HG03439 (cell line): ENCODE measurements at regions not wholly inside any gene's neighbourhood (a gene's known extent, or its start where the extent isn't known, plus 50 kb on each side); places are given as distances from the start of the nearest gene placed in this dataset.

Experiments
- ATAC-seq: cut with Tn5 transposase; IDR thresholded peaks from one replicate; pipeline ENCODE4 v1.9.1; 2021; ENCODE audit warnings: mild to moderate bottlenecking, moderate library complexity; ENCODE audit not compliant: unreplicated experiment

DNA sequence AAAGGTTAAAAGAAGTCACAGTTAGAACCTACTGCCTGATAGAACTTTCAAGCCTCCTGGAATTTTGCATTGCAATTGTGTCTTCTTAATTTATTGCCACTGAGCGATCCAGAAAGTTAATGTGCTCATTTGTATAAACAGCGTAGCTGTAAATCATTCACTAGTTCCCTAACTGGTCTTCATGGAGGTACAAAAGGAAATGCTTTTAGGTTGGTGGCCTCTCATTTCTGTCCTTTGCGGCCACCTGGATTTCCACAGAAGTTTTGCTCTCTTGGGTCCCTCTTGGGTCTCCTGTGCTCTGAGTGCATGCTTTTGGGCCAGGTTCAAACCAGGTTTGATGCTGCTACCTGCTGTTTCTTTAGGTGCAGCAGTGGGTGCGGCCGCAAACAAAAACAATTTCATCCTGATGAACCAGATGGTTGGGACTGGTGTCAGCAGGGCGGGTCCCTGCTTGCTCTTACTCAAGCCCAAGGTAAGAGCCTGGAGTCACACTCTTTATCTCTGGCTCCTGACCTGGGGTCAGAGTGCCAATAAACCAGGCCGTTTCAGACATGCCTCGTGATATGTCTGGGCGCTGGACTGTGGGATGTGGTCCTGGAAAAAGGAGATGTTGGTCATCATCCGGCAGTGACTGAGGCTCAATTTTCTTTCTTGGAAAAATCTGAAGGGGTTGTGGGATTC, 270.1 kb downstream of the PTTG2 start:
- ATAC-seq: no peak

DNA sequence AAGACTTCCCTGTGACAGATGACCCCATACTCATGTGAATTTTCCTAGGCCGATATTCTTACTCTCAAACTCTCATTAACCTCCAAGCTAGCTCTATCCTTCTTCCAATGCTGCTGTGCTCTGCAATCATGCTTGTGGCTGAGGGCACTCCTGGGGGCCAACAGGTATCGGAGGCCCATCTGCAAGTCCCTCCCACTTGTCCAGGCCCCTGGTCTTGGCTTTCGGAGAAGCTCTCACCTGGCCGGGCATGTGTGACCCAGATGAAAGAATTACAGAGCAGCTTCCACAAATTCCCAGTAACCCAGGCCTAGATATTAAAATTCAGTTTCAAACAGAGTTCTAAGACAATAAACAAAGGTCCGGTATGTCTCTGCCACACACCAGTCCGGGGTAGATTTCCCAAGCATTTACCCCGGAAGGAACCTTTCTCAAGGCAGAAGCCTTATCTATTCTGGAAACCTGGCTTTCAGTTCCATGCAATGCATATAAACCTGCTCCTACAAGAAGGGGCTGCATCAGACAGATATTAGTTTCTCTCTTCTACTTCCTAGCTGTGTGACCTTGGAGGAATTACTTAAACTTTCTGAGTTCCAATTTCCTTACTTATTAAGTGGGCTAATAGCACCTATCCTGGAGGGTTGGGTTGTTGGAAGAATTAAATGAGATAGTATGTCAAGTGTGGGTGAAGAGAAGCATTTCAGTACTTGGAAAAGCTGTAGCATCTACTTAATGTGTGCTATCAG, 270.8 kb downstream of the PTTG2 start:
- ATAC-seq: no peak

DNA sequence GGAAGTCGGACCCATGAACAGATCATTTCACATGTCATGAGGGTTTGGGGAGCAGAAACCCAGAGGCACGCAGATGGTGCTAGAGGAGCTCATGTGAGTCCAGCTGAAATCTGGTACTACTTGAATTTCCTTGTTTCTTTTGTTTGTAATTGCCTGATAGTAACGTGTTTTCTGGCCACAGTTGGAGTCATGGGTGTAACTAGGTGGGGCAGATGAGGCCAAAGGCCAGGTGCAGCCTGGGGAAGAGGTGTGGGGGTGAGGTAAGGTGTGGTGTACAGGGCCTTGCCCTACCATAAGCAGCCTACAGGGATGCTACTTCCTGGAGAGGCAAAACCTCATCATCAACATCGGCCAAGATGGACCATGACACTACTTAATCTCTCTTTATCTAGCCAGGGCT, 271.4 kb downstream of the PTTG2 start:
- no peak for ATAC-seq

DNA sequence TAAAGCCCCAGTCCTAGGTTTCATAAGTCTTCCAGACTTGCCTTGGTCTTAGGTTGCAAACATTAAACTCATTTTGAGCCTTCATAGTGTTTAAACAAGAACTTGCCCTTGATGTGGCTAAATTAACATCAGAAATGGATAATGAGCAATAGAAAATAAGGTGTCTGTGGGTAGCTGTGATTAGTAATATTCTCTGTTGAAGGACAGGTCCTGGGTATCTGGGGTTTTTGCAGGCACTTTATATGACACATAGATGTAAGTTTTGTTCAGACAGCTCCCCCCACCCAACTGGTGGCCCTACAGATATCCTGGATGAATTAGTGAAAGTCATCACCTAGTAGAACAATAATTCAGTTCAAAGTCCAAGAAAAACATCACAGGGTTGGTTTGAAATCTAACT, 272.5 kb downstream of the PTTG2 start:
- no peak for ATAC-seq

DNA sequence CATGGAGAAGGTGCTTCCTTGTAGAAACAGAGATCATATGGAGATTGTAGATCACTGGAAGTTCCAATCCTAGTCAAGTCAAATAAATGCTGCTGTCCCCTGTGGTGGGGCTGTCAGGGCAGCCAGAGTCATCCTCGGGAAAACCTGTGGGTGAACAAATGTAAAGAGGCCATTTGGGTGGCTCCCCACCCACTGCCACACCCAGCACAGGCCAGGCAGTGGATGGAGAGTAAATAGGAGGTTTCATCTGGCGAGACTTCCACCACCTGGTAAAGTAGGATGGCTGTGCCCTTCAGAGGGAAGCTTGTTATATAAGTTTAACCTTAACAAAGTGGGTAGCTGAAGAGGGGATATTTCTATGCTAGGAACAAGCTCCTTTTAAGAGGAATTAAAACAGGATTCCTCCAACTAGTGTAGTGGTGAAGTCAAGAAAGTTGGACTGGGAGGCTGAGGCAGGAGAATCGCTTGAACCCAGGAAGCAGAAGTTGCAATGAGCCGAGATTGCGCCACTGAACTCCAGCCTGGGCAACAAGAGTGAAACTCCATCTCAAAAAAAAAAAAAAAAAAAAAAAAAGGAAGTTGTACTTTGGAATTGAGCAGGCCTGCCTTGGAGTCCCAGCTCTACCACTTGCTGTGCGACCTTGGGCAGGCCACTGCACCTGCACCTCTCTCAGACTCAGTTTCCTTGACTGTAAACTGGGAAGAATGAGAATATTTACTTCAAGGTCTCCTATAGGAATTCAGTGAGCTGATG, 273.7 kb downstream of the PTTG2 start:
- no peak for ATAC-seq

DNA sequence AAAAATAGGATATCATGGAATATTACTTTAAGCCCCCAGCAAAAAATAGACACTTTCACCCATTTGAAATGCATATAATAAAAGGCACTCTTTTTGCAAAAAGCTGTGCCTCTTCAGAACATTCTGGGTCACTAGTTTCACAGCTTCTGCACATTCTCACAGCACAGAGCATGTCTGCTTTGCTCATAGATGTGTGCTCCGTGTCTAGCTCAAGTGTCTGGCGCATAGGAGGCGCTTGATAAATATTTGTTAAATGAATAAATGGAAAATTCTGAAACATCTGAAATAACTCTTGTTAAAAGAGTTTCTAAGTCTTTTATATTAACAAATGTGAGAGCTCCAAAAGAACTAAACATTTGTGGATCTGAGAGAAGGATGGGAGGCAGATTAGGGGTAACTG, 275.2 kb downstream of the PTTG2 start:
- no peak for ATAC-seq

DNA sequence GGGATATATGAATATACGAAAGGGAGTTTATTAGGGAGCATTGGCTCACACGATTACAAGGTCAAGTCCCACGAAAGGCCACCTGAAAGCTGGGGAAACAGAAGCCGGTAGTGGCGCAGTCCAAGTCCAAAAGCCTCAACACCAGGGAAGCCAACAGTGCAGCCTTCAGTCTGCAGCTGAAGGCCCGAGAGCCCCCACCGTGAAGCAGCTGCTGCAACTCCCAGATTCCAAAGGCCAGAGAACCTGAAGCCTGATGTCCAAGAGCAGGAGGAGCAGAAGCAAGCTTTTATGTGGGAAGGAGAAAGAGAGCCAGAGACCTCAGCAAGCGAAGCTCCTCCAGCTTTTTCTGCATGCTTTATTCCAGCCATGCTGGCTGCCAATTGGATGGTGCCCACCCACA, 275.8 kb downstream of the PTTG2 start:
- no peak for ATAC-seq

DNA sequence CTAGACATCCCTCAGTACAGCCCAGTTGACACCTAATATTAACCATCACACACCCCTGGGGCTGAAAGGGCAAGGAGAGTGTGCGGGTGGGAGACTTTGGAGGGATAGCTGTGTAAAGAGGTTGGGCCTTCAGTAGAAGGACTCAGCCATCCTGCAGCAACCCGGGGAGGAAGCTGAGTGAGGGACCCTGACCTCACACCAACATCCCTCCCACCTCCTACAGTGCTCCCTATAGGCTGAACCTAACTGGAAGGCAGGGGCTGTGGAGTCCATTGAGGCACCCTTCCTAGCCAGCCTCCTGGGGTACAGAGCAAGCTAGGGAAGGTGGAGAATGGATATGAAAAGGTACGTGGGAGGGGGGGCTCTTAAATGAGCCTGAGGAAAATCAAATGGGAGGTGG, 276.3 kb downstream of the PTTG2 start:
- ATAC-seq: no peak

DNA sequence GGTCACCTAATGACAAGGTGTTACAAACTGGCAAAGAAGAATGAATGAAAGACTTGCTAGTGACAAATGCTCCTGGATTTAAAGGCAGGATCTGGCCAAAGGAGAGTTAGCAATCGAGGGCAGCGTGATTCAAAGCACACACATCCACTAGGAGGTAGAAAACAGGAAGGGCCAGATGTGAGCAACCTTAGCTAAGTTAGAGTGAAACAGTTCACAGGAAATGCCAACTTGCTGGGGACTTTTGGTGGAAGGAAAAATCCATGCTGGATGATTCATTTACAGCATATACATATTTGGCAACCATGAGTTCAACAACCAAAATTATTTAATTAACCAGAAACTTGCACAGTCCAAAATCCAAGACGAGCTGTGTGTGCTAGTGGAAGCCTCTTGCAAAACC, 276.9 kb downstream of the PTTG2 start:
- ATAC-seq: no peak

DNA sequence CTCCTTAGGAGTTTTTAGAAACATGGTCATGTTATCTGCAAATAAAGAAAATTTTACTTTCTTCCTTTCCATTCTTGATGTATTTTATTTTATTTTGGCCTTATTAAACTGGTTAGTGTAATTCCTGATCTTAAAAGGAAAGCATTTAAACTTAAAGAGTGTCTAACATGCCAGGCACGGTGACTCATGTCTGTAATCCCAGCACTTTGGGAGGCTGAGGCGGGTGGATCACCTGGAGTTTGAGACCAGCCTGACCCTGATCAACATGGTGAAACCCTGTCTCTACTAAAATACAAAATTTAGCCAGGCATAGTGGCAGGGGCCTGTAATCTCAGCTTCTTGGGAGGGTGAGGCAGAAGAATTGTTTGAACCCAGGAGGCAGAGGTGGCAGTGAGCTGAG, 281.3 kb downstream of the PTTG2 start:
- ATAC-seq: no peak

DNA sequence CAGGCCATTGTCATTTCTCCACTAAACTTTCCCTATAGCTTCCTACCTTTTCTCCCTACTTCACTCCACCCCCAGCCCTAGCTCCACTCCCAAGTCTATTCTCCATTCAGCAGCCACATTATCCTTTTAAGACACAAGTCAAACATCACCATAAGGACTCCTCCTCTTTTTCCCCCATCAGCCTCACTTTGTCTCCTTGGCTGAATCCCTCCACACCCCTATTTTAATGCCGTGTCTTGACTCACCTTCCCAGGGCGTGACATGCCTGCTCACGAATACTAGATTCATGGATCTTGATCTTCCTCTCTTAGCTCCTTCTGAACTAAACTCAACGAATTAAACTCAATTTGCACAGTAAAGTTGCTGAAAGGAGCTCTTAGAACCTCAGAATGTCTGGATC, 281.9 kb downstream of the PTTG2 start:
- no peak for ATAC-seq

DNA sequence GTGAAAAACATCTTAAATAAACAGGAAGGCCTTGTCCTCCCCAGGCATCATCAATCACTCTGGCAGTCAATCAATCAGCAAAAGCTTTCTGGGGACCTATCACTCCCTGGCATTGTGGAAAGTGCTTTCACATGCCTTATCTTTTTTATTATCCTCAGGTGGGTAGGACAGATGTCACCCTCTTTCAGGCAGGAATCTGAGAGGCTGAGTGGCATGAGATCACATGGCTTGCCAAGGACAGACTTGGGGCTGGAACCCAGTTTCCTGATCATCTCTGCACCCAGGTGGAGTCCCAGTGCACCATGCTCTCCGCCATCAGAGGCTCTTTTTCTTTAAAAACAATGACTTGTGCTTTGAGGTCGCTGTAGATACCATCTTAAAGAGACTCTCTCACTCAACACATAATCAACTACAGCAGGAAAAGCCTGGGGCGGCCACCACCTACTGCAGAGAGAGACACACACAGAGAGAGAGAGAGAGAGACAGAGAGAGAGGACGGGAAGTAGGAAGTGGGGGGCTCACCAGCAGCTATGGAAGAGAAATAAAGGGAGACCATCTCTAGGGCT, 282.7 kb downstream of the PTTG2 start:
- no peak for ATAC-seq

DNA sequence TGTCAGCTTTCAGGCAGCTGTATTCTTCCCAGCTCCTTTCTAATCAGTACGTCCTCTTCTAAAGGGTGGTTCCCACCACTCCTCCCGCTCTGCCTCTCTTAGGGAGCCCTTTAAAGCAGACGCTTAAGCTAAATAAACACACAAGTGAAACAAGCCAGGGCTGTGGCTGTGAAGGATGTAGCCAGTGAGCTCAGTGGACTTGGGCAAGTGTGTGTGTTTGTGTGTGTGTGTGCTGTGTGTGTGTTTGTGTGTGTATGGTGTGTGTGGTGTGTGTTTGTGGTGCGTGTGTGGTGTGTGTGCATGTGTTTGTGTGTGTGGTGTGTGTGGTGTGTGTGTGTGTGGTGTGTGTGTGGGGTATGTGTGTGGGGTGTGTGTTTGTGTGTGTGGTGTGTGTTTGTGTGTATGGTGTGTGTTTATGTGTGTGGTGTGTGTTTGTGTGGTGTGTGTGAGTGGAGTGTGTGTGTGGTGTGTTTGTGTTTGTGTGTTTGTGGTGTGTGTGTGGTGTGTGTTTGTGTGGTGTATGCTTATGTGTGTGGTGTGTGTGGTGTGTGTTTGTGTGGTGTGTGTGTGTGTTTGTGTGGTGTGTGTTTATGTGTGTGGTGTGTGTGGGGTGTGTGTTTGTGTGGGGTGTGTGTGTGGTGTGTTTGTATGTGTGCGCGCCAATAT, 283.3 kb downstream of the PTTG2 start:
- ATAC-seq: no peak

DNA sequence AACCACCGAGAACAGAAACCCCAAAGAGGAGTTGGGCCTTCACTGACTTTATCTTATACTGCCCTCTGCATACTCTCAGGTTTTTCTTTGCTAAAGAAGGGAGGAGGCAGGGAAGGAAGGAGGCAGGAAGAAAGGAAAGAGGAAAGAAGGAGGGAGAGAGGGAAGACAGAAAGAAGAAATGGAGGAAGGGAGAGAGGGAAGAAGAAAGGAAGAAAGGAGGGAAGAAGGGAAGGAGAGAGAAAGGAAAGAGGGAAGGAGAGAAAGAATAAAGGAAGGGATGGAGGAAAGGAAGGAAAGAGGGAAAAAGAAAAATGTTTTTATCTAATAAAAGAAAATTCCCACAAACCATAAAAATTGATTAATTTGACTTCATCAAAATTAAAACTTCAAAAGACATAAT, 294.6 kb downstream of the PTTG2 start:
- ATAC-seq: no peak

DNA sequence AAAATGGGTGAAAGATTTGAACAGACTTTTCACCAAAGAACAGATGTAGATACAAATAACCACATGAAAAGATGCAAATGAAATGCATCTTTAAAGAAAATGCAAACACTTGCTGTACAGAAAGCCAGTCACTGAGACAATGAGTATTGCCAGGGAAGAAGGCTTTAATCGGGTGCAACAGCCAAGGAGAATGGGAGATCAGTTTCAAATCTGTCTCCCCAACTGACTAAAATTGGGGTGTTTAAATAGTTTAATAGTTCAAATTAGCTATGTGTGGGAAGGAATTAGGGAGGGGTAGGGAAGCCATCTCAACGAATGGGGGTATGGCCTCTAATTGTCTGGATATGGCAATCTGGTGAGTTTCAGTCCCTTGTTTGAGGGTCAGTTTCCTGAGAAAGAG, 295.4 kb downstream of the PTTG2 start:
- ATAC-seq: no peak

DNA sequence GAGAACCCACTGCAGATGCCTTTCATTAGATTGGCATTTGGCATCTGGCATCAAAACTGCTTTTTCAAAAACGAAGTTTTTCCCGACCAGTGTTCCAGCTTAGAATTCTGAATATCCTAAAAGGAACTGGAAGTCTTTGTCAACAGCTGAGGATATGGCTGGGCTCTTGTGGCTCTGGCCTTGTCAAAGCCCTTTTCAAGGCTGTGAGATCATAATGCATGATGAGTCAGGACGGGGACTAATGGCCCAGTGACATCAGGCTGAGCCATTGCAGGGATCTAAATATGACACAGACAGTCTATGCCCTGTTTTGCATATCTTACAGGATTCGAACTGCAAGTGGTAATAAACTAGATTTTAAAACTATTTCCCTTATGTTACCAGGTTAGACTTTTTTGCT, 306.4 kb downstream of the PTTG2 start:
- no peak for ATAC-seq

DNA sequence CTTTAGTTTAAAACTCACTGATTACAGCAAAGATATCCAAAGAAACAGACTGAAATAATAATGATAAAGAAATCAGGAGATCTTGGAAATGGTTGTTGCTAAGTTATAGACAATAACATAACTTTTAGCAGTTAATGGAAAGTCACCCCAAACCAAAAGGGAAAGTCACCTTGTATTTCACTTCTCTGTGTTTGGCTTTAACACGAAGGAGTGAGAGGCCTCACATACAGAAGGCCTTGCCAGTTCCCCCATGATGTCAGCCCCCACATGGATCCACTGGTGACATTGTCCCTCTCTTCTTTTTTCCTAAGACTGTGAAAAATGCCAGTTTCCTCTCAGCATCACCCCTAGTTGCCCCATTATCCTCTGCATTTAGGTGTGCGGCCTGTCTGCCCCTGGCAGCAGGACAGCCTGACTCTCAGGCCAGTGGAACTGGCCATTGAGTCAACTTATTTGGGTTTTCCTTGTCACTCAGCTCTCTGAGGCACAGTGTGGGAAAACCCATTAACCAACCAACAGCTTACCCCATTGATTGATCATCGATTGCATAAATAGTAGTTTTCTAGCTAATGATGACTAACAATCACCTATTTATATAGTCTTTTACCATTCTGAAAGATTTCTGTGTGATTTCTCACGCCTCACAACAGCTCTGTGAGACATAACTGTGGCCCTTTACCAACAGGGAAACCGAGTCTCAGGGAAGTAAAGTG, 308.1 kb downstream of the PTTG2 start:
- no peak for ATAC-seq

DNA sequence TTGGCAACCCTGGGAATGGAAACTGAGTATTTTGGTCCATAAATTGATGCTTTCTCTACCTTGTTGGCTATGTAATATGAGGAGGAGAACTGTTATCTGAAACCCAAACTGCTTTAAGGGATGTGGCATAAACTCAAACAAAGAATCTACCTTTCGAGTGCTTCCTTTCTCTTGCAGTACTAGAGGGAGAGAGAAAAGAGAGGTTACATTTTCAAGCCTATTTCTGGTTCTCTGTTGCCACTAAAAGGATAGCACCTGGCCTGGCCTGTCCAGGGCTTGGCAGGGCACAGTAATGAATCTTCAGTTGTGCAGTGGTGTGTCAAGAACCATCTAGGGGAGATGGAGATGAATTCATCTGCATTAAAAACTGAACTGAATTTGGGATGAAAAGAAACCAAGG, 308.6 kb downstream of the PTTG2 start:
- no peak for ATAC-seq

DNA sequence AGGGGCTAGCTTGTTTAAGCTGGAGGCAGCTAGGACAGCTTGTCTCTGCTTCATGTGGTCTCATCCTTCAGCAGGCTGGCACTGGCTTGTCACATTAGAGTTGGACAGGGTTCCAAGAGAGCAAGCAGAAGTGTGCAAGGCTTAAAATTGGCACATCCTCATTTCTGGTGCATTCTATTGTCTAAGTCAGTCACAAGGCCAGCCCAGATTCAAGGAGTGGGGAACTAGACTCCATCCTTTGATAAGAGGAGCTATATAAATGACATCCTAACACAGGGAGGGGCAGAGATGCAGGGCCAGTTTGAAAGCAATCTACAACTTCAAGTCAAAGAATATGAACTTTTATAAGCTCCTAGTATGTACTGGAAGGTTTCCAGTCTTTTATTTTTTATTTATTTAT, 313.2 kb downstream of the PTTG2 start:
- ATAC-seq: no peak

DNA sequence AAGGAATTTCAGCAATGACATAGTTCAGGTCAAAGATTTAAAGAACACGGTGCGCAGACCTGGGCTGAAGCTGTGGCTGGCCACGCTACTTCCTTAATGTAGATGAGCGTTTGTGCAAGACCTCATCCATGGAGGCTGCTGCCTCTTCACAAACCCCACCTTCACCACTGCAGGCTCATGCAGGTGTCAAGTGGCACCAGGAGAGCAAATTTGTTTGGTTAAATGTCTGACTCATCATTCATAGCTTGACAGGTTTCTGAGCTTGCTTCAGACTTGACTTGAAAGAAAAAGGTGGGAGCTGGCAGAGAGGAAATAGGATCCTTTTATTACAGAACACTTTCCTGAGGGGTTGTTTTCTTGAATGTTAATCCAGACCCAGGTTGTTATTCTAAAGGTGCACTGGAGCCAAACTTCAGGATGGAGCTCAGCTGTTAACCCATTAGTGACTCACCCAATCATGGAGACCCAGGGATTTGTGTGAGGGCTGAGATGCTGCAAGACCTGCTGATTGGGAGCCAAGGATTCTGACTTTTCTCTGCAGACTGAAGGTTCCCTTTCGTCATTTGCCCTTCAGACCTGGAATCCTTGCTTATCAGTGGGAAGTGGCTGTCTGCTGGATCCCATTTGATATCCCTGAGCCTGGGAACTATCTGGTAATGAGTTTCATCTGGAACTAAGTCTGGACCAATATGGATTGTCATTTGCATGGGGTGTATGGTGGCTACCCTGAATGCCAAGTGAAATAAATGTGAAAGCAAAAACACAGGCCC, 315.3 kb downstream of the PTTG2 start:
- no peak for ATAC-seq
